HEK293 (cell line): ENCODE measurements at regions not wholly inside any gene's neighbourhood (a gene's known extent, or its start where the extent isn't known, plus 50 kb on each side); places are given as distances from the start of the nearest gene placed in this dataset.

Source experiments
- CTCF ChIA-PET: fragments of 350-600 bp; formaldehyde crosslinking; extraction: SDS; loops from one replicate; lab custom pipeline; 2021; ENCODE audit warnings: antibody characterized with exemption; lab: Yijun Ruan, JAX
- POLR2A ChIA-PET: fragments of 300-600 bp; formaldehyde crosslinking; extraction: SDS; loops from one replicate; lab custom pipeline; 2020; ENCODE audit warnings: antibody characterized with exemption, inconsistent platforms; lab: Yijun Ruan, JAX
- H3K27ac ChIP-seq: fragments of 200-500 bp; sonication (Bioruptor generic); 2 replicates; pipeline ENCODE4 v1.5.1; 2014; ENCODE audit warnings: low read depth, low read length, control low read depth, inconsistent platforms; ENCODE audit errors: extremely low read depth
- H3K36me3 ChIP-seq, 2 experiments: fragments of 200-500 bp in 1 of 2; sonication (Bioruptor generic) in 1 of 2; 1 replicate in 1 of 2; 2 replicates in 1 of 2; pipeline ENCODE4 v1.5.1; 2014 to 2017; ENCODE audit warnings: inconsistent platforms in 2 of 2, low read length in 2 of 2; ENCODE audit not compliant: control insufficient read depth in 2 of 2, insufficient read depth in 1 of 2
- H3K4me1 ChIP-seq: fragments of 200-500 bp; sonication (Bioruptor generic); 2 replicates; pipeline ENCODE4 v1.5.1; 2014; ENCODE audit warnings: mild to moderate bottlenecking, low read length, inconsistent platforms; ENCODE audit not compliant: control insufficient read depth, insufficient read depth
- H3K4me3 ChIP-seq: 2 replicates; pipeline ENCODE4 v1.5.1; 2011; ENCODE audit warnings: low read depth, mild to moderate bottlenecking, control low read depth, low read length, moderate library complexity
- H3K9me3 ChIP-seq: fragments of 200-500 bp; sonication (Bioruptor generic); 2 replicates; pipeline ENCODE4 v1.5.1; 2014; ENCODE audit warnings: low read depth, low read length, inconsistent platforms; ENCODE audit not compliant: control insufficient read depth, insufficient read depth
- EGR2 ChIP-seq: fragments of 450-650 bp; formaldehyde crosslinking; IDR thresholded peaks from 2 replicates; pipeline ENCODE4 v1.5.1; 2016; ENCODE audit warnings: low read depth, missing biosample characterization, missing genetic modification characterization
- GLIS1 ChIP-seq: fragments of 450-650 bp; formaldehyde crosslinking; IDR thresholded peaks from 2 replicates; pipeline ENCODE4 v1.5.1; 2016; ENCODE audit warnings: missing biosample characterization, missing genetic modification characterization
- HOXD13 ChIP-seq: sonication (generic); formaldehyde crosslinking; IDR thresholded peaks from 2 replicates; pipeline ENCODE4 v1.8.0; 2022; ENCODE audit warnings: missing genetic modification reagents, borderline replicate concordance
- REST ChIP-seq: fragments of 450-650 bp; formaldehyde crosslinking; IDR thresholded peaks from 2 replicates; pipeline ENCODE4 v1.5.1; 2016; ENCODE audit warnings: missing biosample characterization, missing genetic modification characterization
- SCRT1 ChIP-seq: fragments of 450-650 bp; formaldehyde crosslinking; IDR thresholded peaks from 2 replicates; pipeline ENCODE4 v1.5.1; 2016; ENCODE audit warnings: missing biosample characterization, missing genetic modification characterization, borderline replicate concordance
- SCRT2 ChIP-seq: fragments of 450-650 bp; formaldehyde crosslinking; IDR thresholded peaks from 2 replicates; pipeline ENCODE4 v1.5.1; 2016; ENCODE audit warnings: missing biosample characterization, missing genetic modification characterization
- TSHZ1 ChIP-seq: fragments of 450-650 bp; formaldehyde crosslinking; IDR thresholded peaks from 2 replicates; pipeline ENCODE4 v1.5.1; 2016; ENCODE audit warnings: missing biosample characterization, missing genetic modification characterization, borderline replicate concordance
- WT1 ChIP-seq: fragments of 450-650 bp; formaldehyde crosslinking; IDR thresholded peaks from 2 replicates; pipeline ENCODE4 v1.5.1; 2016; ENCODE audit warnings: missing biosample characterization, missing genetic modification characterization
- ZBTB26 ChIP-seq: fragments of 450-650 bp; formaldehyde crosslinking; optimal IDR thresholded peaks from 2 replicates; pipeline ENCODE3; 2016; ENCODE audit warnings: missing biosample characterization, mild to moderate bottlenecking, missing genetic modification characterization
- ZNF280D ChIP-seq: fragments of 450-650 bp; formaldehyde crosslinking; IDR thresholded peaks from 2 replicates; pipeline ENCODE4 v1.5.1; 2016; ENCODE audit warnings: missing biosample characterization, missing genetic modification characterization
- ZNF404 ChIP-seq: fragments of 450-650 bp; formaldehyde crosslinking; IDR thresholded peaks from 2 replicates; pipeline ENCODE4 v1.5.1; 2017; ENCODE audit warnings: missing biosample characterization, missing genetic modification characterization
- ZNF645 ChIP-seq: fragments of 450-650 bp; formaldehyde crosslinking; IDR thresholded peaks from 2 replicates; pipeline ENCODE4; 2016; ENCODE audit warnings: missing biosample characterization, missing genetic modification characterization
- ZNF664 ChIP-seq: fragments of 450-650 bp; formaldehyde crosslinking; IDR thresholded peaks from 2 replicates; pipeline ENCODE4 v1.5.1; 2016; ENCODE audit warnings: missing biosample characterization, missing genetic modification characterization
- ZNF785 ChIP-seq: fragments of 450-650 bp; formaldehyde crosslinking; IDR thresholded peaks from 2 replicates; pipeline ENCODE4 v1.5.1; 2016; ENCODE audit warnings: missing biosample characterization, missing genetic modification characterization
- ZXDB ChIP-seq: fragments of 450-650 bp; formaldehyde crosslinking; IDR thresholded peaks from 2 replicates; pipeline ENCODE4 v1.5.1; 2016; ENCODE audit warnings: missing biosample characterization, missing genetic modification characterization
- TF ChIP-seq, protein P1 (sequence below): fragments of 450-650 bp; IDR thresholded peaks from 2 replicates; pipeline ENCODE4 v1.5.1; 2018; ENCODE audit warnings: missing biosample characterization, mild to moderate bottlenecking, missing genetic modification characterization
- TF ChIP-seq, protein P2 (sequence below): fragments of 450-650 bp; IDR thresholded peaks from 2 replicates; pipeline ENCODE4 v1.5.1; 2018; ENCODE audit warnings: missing biosample characterization, missing genetic modification characterization

GRCh38 chr21:31520561-31521098, 138.9 kb upstream of the SOD1 start (continued):
- TF ChIP-seq EGR2 (tag by site-specific recombination) (0 out of 2 replicates have a peak, but pooled peaks have one; percentile 27), ZXDB (peak; percentile 45; the same call in 1 of the 2 replicates), ZNF664 (tag by site-specific recombination) (peak; percentile 49; the same call in 1 of the 2 replicates), TSHZ1 (tag by site-specific recombination) (peak; percentile 61; the same call in 1 of the 2 replicates), ZNF404 (tag by site-specific recombination) (no peak), ZNF645 (no peak), GLIS1 (tag by site-specific recombination) (peak; percentile 57; the same call in 1 of the 2 replicates), WT1 (peak; percentile 54; the same call in 1 of the 2 replicates), REST (tag by site-specific recombination) (no peak)
- TF ChIP-seq, protein P1, sequence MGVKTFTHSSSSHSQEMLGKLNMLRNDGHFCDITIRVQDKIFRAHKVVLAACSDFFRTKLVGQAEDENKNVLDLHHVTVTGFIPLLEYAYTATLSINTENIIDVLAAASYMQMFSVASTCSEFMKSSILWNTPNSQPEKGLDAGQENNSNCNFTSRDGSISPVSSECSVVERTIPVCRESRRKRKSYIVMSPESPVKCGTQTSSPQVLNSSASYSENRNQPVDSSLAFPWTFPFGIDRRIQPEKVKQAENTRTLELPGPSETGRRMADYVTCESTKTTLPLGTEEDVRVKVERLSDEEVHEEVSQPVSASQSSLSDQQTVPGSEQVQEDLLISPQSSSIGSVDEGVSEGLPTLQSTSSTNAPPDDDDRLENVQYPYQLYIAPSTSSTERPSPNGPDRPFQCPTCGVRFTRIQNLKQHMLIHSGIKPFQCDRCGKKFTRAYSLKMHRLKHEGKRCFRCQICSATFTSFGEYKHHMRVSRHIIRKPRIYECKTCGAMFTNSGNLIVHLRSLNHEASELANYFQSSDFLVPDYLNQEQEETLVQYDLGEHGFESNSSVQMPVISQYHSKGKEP (tag by site-specific recombination), result peak; percentile 60; the same call in 1 of the 2 replicates
- TF ChIP-seq, protein P2, sequence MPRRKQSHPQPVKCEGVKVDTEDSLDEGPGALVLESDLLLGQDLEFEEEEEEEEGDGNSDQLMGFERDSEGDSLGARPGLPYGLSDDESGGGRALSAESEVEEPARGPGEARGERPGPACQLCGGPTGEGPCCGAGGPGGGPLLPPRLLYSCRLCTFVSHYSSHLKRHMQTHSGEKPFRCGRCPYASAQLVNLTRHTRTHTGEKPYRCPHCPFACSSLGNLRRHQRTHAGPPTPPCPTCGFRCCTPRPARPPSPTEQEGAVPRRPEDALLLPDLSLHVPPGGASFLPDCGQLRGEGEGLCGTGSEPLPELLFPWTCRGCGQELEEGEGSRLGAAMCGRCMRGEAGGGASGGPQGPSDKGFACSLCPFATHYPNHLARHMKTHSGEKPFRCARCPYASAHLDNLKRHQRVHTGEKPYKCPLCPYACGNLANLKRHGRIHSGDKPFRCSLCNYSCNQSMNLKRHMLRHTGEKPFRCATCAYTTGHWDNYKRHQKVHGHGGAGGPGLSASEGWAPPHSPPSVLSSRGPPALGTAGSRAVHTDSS (tag by site-specific recombination), result no peak

- Histone ChIP-seq H3K36me3 (no peaks in the 10 kb centered on the region; a peak in 1 of 3 replicates), H3K4me3 (no peak overlapping the region), H3K9me3 (no peaks in the 10 kb centered on the region), H3K4me1 (peaks cover 28% of the 10 kb centered on the region)
- POLR2A ChIA-PET, result no interaction called here
- TF ChIP-seq ZNF785 (no peak), ZNF280D (tag by site-specific recombination) (no peak), HOXD13 (CRISPR knock-in tag) (no peak), ZBTB26 (no peak), SCRT2 (tag by site-specific recombination) (peak; percentile 63), SCRT1 (tag by site-specific recombination) (peak; percentile 24; the same call in 1 of the 2 replicates)
- TF ChIP-seq, all 188 proteins: peak for 2
- CTCF ChIA-PET, result interaction anchor here (0.6 kb wide), 2 partner anchors 310 to 1927 kb away, joined by 3 read pairs; no protein-coding TSS in a partner anchor
- no peak overlapping the region for H3K27ac ChIP-seq
Observed at GRCh38 chr21:31518580-31518979, 140.9 kb upstream of the SOD1 start.
